GM18511 (cell line): ENCODE measurements at regions not wholly inside any gene's neighbourhood (a gene's known extent, or its start where the extent isn't known, plus 50 kb on each side); places are given as distances from the start of the nearest gene placed in this dataset.
"Not testable (repeated sequence)": the region's sequence is repeated elsewhere in the genome, so short reads cannot be mapped to it uniquely, and the experiment has no call there.

ENCODE experiments used
- ATAC-seq: cut with Tn5 transposase; IDR thresholded peaks from one replicate; pipeline ENCODE4 v1.9.1; 2021; ENCODE audit warnings: mild to moderate bottlenecking, moderate library complexity; ENCODE audit not compliant: unreplicated experiment

- no peak for ATAC-seq
Measured at GRCh38 chr4:156335721-156336120, 382.1 kb upstream of the CTSO start.

DNA sequence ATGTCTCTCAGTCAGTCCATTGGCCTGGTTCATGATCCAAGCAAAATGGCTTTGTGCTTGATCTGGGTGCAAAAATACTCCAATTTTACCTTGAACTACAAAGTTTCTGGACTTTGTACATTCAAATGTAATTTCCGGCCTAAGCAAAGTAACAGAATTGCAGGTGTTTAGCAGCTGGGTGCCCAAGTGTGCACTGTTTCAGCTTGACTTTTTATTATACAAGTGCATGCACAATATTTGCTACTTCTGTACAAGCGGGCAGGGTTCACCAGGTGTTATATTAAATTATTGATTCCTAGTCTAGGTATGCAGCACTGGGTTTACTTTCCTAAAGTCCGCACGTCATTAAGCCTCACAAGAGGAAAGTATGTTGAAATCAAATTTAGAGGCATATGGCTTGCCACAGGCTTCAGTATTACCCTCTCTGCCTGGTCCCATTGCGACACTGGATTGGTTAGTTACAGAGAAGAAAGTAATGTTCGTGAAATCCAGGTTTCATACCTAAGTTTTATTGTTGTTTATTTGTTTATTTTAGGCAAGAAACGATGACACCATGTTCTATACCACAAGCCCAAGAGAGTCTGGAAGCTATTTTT lies 376.9 kb upstream of the CTSO start:
- no peak for ATAC-seq

DNA sequence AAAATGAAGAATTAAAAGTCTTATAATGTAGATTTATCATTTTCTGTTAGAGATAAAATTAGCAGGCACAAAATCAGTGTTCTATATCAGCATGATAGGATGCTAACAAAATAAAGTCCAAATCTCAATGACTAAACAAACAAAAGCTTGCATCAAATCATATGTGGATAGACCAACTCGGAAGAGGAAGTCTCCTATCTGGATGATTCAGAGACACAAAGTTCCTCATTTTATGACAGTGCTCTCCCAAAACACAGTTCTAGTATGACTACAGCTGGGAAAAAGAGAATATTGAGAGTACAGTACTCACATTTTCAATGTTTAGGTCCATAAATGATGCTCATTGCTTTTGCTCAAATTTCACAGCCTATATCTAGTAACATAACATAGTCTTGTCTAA lies 376.1 kb upstream of the CTSO start:
- no peak for ATAC-seq

DNA sequence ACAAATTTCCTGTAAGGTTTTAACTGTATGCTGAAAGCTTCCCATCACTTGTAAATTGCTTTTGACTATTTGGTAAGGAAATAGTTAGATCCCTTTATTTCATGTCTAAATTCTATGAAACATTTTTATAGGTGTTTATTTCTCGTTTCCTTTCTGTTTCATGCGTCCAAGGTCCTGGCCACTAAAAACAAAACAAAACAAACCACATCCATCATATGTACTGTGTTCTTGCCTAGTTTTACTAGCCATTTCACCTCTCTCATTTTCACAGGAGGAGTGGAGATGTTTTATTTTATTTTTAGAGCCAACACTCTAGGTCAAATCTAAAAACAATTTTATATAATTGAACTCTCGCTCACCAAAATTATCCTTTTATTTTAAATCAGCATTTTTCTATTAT lies 375.2 kb upstream of the CTSO start:
- ATAC-seq = no peak

DNA sequence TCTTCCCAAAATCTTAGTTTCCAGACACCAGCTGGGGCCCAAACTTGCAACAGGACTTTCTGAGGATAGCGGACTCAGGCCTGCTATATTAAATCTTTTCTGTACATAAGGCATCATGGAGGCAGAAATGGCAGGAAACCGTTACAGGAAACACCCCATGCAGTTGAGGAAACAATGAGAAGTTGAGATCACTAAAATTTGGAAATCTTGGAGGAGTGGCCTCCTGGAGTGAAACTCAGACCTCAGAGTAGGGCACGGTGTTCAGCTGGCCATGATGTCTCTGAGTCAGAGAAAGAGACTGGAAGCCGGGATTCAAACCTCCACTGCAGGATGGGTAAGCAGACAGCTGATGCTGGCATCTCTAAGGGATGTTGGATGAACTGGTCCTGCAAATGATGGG lies 372.6 kb upstream of the CTSO start:
- no peak for ATAC-seq

- no peak for ATAC-seq
Measured at GRCh38 chr4:156322592-156322991, 368.9 kb upstream of the CTSO start.

DNA sequence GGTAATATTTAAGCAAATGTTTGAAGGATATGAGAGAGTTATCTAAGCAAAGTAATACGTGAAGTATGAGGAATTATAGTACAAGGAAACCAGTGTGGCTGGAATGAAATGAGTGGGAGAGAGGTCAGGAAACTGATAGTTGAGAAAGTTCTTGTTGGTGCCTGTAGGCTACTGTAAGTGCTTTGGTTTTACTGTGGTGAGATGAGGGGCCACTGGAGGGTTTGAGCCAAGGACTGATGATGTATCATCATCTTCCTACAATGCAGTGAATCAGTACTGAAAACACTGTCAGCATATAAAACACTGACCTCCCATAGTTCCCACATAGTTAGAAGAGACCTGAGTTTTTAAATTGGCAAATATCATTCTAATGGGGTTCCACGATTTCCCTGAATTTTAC lies 367.5 kb upstream of the CTSO start:
- ATAC-seq = no peak

- no peak for ATAC-seq
Measured at GRCh38 chr4:156313497-156313896, 359.8 kb upstream of the CTSO start.

- ATAC-seq = no peak
Measured at GRCh38 chr4:156312261-156312847, 358.7 kb upstream of the CTSO start.

- ATAC-seq = no peak
Measured at GRCh38 chr4:156309031-156309430, 355.4 kb upstream of the CTSO start.

GRCh38 chr4:156303708-156304107 lies 350.0 kb upstream of the CTSO start:
- no peak for ATAC-seq

- ATAC-seq = no peak
Measured at GRCh38 chr4:156298230-156298629, 344.6 kb upstream of the CTSO start.

- no peak for ATAC-seq
Measured at GRCh38 chr4:156295676-156296195, 342.1 kb upstream of the CTSO start.

DNA sequence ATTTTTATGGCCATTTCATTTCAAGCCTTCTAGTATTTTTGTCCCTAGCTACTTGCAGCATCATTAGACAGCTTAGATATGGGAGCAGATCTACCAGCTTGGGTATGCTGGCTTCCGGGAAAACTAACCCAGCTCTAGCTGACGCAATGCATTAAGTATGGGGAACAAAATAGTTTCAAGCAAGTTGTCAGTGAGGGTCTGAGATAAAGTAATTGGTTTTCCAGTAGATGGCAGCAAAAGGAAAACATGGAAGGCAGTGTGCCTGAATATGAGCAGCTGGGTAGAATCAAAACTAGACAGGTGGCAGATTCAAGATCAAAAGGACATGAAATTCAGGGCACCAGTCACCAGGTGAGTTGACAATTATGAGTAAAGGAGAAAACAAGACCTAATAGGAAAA lies 340.9 kb upstream of the CTSO start:
- no peak for ATAC-seq

DNA sequence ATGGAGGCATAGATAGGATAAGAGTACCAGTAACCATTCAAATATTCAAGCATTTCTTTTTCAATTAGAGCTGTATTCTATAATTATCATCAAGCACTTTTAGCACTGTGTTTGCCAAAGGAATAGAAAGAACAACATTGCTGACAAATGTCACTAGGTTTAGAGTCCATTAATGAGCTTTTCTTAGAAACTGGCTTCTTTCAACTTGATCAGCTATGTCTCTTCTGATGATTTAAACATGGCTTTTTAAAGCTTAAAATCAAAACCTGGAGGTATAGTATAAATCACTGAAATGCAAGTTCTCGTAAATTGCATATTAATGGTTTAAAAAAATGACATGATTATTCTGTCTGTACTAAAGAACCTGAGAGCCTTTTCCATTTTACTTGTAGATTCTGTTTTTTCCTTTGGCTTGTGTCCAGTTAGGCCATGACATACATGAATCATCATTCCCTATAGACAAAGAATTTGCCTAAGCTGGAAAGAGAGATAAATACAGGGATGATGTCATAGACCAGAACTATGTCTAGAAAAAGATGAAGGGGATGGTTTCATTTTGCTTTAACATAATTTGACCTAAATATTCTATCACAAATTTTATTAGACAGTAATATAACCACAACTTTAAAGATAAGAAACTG lies 340.1 kb upstream of the CTSO start:
- no peak for ATAC-seq

DNA sequence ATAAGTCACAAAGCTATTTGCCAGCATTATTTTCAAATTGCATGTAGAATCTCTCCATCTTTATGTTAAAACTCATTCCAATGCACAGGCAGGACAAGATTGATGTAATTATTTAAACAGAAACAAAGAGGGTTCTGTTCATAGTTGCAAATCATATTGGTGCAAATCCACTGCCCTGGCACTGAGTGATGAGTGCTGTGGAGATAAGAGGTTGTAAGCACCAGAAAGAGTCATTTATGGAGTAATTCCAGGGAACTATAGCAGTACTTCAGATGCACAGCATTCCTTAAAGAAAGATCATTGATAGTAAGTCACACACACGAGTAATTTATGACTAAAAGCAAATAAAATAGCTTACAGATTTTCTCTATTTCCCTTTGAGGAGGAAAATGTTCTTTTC lies 337.7 kb upstream of the CTSO start:
- ATAC-seq = no peak

DNA sequence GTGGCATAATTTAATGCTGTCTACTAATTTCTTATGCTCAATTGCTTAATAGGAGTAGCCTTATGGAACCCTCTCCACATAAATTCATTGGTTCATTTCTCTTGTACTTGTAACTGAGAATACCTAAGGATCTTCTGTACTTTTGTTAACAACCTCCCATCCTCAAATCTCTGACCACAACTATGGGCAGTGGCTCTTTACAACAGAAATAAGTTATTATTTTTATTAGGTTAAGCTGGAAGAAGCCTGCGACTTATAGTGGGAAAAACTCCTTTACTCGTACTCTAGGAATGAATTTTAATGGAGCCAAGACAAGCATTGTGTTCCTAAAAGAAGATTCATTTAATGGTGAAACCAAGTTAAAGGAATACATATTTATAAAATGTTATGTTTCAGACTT lies 337.1 kb upstream of the CTSO start:
- ATAC-seq = no peak

DNA sequence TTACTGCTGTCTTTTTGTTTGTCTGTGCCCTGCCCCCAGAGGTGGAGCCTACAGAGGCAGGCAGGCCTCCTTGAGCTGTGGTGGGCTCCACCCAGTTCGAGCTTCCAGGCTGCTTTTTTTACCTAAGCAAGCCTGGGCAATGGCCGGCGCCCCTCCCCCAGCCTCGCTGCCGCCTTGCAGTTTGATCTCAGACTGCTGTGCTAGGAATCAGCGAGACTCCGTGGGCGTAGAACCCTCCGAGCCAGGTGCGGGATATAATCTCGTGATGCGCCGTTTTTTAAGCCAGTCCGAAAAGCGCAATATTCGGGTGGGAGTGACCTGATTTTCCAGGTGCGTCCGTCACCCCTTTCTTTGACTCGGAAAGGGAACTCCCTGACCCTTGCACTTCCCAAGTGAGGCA lies 336.4 kb upstream of the CTSO start:
- not testable (repeated sequence) for ATAC-seq

- no peak for ATAC-seq
Measured at GRCh38 chr4:156280686-156281085, 327.0 kb upstream of the CTSO start.

GRCh38 chr4:156265407-156265806 lies 311.7 kb upstream of the CTSO start:
- no peak for ATAC-seq

DNA sequence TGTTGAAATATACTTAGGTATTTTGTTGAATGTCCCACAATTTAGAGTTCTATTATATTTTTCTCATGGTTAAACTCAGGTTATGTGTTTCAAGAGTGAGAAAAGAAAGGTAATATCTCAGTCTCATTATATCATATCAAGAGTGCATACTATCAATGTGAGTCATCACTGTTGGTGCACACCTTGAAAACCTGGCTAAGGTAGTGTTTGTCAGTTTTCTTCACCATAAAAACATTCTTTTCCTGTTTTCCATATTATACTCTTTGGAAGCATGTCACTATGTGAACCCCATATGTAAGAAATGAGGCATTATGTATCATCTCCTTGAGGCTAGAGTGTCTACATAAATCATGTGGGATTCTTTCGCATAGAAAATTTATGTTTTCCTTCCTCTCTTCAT lies 307.6 kb upstream of the CTSO start:
- ATAC-seq = no peak

- no peak for ATAC-seq
Measured at GRCh38 chr4:156255230-156256007, 301.8 kb upstream of the CTSO start.
